Mucosa of descending colon (tissue), 3 donors: ENCODE measurements at regions not wholly inside any gene's neighbourhood (a gene's known extent, or its start where the extent isn't known, plus 50 kb on each side); places are given as distances from the start of the nearest gene placed in this dataset.

ENCODE experiments used
- ATAC-seq: fragments of 200-7000 bp; cut with Tn5 transposase; one replicate; pipeline ENCODE4 v1.9.1; 2020; ENCODE audit warnings: mild to moderate bottlenecking, moderate library complexity
- DNase-seq, 3 donors: peaks; one replicate each; pipeline ENCODE4 v3.0.0-alpha.2; 2020
- H3K36me3 ChIP-seq: fragments of 200-600 bp; one replicate; pipeline ENCODE4 v1.8.0; 2021; ENCODE audit warnings: low read depth, mild to moderate bottlenecking
- H3K4me1 ChIP-seq: fragments of 200-600 bp; one replicate; pipeline ENCODE4 v1.8.0; 2021; ENCODE audit warnings: low read depth, mild to moderate bottlenecking
- H3K4me3 ChIP-seq: fragments of 200-600 bp; one replicate; pipeline ENCODE4 v1.8.0; 2021; ENCODE audit warnings: mild to moderate bottlenecking
- H3K9me3 ChIP-seq: fragments of 200-600 bp; one replicate; pipeline ENCODE4 v1.8.0; 2021; ENCODE audit warnings: mild to moderate bottlenecking
- CTCF ChIP-seq: fragments of 200-600 bp; IDR thresholded peaks from one replicate; pipeline ENCODE4 v1.8.0; 2022; ENCODE audit warnings: antibody characterized with exemption, mild to moderate bottlenecking
- intact Hi-C, 2 donors: fragments of 100-400 bp; cut with DNase I in 1 of 2; cut with micrococcal nuclease in 1 of 2; formaldehyde crosslinking; loops; one replicate each; pipeline versions ENCODE4 v1.11.0 to v1.11.1; 2022; cut with DNase I, micrococcal nuclease
- donor health status: DM: no; HTN: no; CAD: no; lungs with moderate emphysema.
- donor health status: DM: no; HTN: no; CAD: no.
- donor health status: DM: no; HTN: yes; CAD: no.

DNA sequence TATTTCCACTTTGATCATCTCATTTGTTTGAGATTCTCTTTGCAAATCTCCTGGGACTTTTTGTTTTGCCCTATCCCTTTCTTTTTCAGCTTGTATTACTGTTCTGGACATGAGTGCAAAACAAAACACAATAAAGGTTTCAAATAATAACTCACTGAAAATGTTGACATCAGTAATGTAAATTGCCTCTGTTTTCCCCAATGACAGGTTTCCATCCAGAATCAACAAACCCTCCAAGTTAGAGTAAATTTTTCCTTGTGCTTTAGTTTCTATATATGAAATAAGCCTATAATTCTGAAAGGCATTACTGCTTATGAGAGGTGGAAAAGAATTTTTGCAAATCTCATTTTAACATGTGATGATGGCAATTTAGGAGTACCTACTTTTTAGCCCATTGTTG lies 187.0 kb upstream of the ANO3 start:
- TF ChIP-seq CTCF: no peak
- no peaks in the 10 kb centered on the region for H3K36me3 ChIP-seq
- intact Hi-C loops: no loop called here
- ATAC-seq (no peak), DNase-seq (no peak)
- no peaks in the 10 kb centered on the region for H3K4me1 ChIP-seq
- no peak overlapping the region for H3K4me3 ChIP-seq
- no peaks in the 10 kb centered on the region for H3K9me3 ChIP-seq

DNA sequence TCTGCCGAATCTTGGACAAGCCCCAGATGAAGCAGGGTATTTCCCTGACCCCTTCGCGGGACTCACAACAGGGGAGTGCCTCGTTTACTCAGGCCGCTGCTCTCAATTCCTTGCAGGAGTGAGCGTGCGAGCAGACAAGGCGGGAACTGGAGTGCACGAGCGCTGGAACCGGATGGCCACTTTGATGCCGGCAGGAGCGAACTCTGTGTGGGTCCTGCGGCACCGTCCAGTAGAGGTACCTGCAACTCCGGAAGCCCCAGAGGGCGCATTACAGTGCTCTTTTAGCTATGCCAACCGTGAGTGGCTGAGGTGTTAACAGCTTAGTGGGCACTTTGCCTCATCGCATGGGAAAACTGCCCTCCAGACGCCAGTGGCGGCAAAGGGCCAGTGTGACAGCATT lies 182.3 kb upstream of the ANO3 start:
- no peaks in the 10 kb centered on the region for H3K9me3 ChIP-seq
- DNase-seq: peak in 1 of 3 donors; percentile 32
- intact Hi-C loops: no loop called here
- H3K4me1 ChIP-seq: no peaks in the 10 kb centered on the region
- ATAC-seq: no peak
- no peak for TF ChIP-seq CTCF
- no peaks in the 10 kb centered on the region for H3K36me3 ChIP-seq
- H3K4me3 ChIP-seq: no peak overlapping the region

DNA sequence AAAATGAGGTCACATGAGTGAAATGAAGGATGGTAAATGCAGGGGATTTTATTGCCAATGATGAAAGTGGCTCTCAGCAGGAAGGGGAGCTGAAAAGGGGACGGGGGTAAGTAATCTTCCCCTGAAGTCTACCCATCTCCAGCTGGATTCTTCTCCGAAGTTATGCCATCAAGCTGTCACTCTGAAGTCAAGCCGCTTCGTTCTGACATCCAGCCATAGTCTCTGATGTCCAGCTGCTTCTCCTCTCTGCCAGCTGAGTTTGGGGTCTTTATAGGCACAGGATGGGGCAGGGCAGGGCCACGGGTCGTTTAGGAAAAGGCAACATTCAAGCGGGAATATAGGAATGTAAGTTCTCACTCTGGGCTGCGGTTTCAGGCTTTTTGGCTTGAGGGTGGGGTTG lies 181.9 kb upstream of the ANO3 start:
- intact Hi-C loops: no loop called here
- no peak for TF ChIP-seq CTCF
- Histone ChIP-seq H3K4me3 (no peak overlapping the region), H3K9me3 (no peaks in the 10 kb centered on the region), H3K4me1 (no peaks in the 10 kb centered on the region), H3K36me3 (no peaks in the 10 kb centered on the region)
- DNase-seq (no peak), ATAC-seq (no peak)

DNA sequence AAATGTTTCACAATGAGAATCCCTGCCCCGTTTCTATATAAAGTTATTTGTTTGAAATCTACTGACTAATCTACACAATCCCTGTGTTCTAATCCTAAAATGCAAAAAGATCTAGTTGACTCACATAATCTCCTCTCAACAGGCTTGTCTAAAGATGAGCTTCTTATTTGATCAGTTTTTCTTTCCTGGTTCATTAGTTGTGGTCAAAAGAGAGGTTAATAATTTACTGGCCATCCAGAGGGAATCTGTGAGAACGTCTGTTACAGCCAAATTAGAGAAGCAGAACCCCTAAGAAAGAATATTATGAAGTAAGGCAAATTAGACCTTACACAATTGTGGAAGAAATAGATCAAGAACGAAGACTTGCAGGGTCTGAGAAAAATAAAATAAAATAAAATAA lies 173.7 kb upstream of the ANO3 start:
- no peak for TF ChIP-seq CTCF
- Histone ChIP-seq H3K36me3 (no peaks in the 10 kb centered on the region), H3K9me3 (no peaks in the 10 kb centered on the region), H3K4me3 (no peak overlapping the region), H3K4me1 (no peaks in the 10 kb centered on the region)
- intact Hi-C loops: no loop called here
- no peak for DNase-seq
- ATAC-seq: no peak

DNA sequence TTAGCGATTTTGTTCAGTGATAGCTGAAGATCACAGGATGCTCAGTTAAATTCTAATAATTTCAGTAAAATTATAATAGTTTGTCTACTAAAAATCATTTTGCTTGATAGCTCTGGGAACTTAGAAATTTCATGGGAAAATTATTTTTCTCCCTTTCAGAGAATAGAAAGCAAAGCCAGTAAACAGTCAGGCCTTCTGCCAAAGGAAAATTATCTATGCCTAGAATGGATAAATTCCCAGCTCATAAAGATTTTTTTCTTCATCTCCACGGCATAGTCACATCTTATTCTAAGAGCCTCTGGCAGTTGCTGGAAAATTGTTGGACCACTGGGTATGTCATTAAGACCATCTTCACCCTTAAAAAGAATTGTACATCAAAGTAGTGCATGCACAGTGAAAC lies 169.6 kb upstream of the ANO3 start:
- no peak overlapping the region for H3K4me3 ChIP-seq
- TF ChIP-seq CTCF: no peak
- H3K36me3 ChIP-seq: no peaks in the 10 kb centered on the region
- H3K9me3 ChIP-seq: no peaks in the 10 kb centered on the region
- H3K4me1 ChIP-seq: no peaks in the 10 kb centered on the region
- ATAC-seq: no peak
- intact Hi-C loops: no loop called here
- DNase-seq: no peak

GRCh38 chr11:26186389-26186788 lies 145.5 kb upstream of the ANO3 start:
- H3K4me3 ChIP-seq: no peak overlapping the region
- H3K4me1 ChIP-seq: no peaks in the 10 kb centered on the region
- no peak for TF ChIP-seq CTCF
- DNase-seq (no peak), ATAC-seq (no peak)
- H3K9me3 ChIP-seq: no peaks in the 10 kb centered on the region
- intact Hi-C loops: no loop called here
- H3K36me3 ChIP-seq: no peaks in the 10 kb centered on the region
